ENCODE measurements at regions not wholly inside any gene's neighbourhood (a gene's known extent, or its start where the extent isn't known, plus 50 kb on each side); places are given as distances from the start of the nearest gene placed in this dataset.
"Not testable (repeated sequence)": the region's sequence is repeated elsewhere in the genome, so short reads cannot be mapped to it uniquely, and the experiment has no call there.

DNA sequence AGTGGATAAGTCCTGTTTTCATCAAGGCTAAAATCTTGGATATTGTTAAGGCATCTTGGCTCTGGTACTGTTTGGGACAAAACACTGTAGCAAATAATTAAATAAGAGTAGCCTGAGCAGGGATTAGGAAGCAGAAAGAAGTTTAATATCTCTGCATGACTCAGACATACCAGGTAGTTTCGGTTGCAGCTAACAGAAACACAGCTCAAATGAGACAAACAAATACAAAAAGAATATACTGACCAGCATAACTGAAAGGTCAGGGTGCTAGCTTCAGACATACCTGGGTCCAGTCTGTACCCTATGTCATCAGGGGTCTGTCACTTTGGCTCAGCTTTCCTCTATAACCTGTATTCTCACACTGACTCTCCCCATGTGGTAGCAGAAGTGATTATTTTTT is 156.4 kb upstream of the MAP3K1 start:
- DNase-seq (ENCODE audit: low read depth): no peak

DNA sequence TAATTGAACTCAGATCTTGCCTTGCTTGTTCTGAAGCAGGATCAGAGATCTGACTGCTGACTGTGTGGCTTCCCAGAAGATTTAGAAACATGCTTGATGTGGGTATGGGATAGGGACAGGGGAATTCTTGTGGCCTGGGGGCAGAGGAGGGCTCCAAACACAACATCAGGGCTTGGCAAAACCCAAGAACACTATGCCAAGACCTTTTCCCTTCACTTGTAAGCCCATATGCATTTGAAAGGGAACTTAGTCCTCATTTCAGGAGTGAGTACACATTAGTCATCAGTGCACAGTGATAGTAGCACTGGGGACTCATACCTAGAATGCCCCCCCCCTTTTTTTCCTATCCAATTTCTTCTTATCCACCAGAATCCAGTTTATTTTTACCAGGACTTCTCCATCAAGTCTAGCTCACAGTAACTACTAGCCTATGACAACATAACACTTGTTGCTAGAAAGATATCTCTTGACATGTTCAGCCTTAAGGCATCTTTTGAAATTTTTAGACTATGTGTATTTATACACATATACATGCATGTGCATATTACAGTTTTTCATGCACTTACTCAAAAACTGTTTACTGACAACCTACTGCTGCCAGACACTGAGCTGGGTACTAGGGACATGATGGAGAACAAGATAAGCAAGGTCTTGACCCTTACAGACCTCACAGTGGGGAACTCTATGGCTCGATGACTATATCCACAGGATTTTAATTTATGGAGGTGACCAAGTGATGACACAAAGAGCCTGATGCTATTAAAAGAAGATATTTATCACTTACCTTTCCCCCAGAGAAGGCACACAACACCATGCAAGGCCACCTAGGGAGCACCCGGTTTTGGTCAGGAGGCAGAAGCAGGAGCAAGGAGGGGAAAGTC is 158.3 kb upstream of the MAP3K1 start:
- no peak for DNase-seq (ENCODE audit: low read depth)

DNA sequence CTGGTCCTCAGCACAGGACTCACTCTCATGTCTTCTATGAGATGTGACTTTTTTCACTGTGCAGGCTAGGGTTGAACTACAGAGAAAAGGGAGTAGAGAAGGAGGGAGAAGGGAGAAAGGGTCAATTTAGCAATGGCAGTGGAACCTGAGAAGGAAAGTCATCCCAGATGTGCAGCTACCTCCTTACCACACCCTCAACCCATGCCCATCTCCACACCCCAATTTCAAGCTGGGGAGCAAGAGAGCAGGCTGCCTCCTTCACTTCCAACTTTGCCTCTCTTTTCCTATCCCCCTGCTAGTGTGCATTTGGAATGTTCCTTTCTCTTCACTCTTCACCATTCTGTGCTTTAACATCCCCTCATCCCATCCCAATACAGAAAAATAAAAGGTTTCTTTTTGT is 163.5 kb upstream of the MAP3K1 start:
- DNase-seq (ENCODE audit: low read depth): no peak

DNA sequence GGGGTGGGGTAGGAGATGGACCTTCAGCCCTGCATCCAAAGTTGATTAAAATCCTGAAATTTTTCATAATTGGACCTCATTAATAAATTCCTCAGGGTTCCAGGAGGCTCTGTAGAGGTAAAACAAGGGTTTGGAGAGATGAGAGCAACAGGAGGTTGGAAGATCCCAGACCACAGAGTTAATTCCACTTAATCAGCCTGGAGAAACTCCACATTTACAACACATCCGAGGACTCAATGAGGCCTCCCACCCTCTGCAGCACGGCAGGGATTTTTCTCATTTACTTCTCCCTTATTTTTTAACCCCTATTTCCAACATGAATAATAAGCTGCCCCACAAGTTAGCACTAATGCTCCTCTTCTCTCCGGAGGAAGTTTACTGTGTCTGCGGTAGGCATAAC is 165.0 kb upstream of the MAP3K1 start:
- no peak for DNase-seq (ENCODE audit: low read depth)

DNA sequence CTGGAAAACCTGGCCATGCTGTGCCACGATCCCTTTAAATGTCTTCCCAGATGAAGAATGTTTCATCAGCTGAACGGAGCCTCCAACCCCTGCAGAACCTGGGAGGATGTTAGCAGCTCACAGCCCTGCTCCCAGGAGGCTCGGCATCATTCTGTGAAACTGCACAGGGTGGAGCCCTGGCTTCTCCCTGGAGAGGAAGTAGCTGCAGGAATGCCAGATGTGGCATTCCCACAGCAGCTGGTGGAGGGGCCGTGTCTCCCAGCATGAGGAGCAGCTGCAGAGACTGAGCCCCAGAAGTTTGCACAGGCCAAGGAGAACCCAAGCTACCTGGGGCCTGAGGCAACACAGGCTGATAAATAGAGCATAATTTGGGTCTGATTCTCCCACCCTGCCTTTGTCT is 165.8 kb upstream of the MAP3K1 start:
- DNase-seq (ENCODE audit: low read depth): no peak

DNA sequence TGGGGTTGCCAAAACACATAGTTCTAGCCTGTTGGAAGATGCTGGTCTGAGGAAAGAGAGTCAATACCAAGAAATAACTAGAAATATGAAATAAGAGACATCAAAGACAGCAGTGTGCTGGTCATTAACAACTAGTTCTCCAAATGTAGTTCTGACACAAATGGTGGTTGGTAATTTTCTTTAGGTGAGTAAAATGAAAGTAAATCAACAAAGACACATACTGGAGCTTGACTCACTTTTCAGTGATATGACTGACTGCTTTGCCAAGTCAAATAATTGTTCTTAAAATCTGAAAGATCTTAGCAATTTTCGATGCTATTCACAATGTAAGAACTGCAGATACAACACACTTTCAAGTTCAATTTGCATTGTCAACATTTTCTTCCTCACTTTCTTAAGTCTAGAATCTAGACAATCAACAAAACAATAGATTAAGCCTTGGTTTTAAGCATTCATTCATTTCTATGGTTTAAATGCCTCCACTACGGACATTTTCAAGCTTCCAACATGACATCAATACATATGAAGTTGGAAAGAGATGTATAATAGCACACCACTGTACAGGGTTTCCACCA is 166.8 kb upstream of the MAP3K1 start:
- DNase-seq (ENCODE audit: low read depth): no peak

DNA sequence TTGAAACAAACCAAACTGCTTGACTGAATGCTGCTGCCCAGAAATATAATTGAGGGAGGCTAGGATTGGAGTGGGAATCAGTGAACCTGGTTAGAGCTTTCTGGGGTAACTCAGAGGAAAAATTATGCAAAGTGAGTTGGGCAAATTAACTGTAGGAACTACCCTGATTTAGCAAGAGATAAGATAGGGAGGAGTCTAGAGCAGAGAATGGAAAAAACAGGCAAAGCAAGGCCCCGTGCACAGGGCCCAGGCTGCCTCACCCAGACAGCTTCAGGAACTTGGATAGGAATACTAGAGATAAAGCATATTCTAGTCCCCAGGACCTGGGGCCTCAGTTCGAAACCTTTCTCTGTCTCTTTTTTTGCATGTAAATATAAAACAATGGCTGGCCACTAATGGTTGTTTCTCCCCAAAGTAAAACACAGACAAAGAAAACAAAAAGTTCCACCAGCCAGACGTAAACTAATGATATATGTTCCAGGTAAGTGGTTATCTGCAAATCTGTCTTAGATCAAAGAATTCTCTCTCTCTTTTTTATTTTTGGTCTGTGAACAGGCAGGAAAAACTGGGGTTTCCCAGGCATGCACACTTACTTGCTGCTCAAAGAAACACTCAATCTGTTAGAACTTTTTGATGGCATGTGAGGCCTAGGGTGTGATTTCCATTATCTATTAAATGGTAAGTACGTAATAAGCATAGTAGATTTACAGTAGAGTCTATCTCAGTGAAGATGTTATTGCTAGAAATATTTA is 168.1 kb upstream of the MAP3K1 start:
- no peak for DNase-seq (ENCODE audit: low read depth)

DNA sequence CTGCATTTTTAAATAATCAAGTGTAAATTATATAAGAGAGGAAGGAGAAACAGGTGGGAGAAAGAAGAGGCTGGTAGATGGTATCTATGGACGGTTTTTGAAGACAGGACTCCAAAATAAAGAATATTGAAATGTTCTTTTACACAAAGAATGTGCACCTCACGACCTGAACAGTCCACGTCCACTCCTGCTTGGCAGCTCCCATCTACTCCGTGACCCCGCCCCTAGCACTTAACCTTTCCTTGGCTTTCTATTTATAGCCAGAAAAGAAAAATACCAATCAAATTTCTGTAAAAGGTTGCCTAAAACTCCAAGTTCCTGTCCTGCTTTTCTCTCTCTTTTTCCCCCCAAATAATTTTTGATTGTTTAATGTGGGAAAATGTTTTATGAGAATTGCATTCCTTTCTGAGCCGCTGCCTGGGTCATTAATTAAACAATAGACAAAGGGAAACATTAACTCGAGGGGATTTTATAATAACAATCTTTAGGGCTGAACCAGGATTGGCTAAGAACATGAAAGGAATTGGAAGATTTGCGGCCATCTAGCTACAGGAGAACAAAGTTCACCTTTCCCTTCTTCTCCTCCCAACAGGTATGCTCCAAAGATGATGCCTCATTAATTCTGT is 173.6 kb upstream of the MAP3K1 start:
- DNase-seq (ENCODE audit: low read depth): no peak

DNA sequence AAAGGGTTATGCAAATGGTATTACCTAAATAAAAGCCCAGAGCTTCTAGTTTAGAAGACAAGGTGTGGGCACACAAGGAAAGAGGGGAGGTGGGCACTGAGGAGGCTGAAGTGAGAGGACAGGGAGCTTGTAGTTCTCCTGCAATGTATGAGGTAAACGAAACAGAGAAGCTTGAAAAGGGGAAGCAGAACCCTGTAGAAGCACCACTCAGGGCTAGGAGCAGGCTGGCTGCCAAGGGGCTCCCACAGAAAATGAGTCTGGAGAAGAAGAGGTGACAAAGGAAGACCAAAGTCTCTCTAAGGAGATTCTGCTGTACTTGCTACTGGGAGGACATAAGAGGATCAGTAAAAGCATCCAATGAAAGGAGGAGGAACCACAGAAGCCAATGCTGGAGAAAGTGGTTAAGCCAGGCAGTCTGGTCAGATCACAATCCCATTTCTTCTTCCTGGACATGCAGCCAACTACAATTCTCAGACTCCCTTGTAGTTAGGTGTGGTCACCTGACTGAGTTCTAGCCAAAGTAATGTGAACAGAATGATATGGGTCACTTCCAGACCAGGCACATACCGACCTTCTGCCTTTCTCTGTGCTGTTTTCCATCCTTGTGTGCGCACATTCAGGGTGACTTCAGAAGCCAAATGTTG is 174.5 kb upstream of the MAP3K1 start:
- DNase-seq (ENCODE audit: low read depth): no peak

DNA sequence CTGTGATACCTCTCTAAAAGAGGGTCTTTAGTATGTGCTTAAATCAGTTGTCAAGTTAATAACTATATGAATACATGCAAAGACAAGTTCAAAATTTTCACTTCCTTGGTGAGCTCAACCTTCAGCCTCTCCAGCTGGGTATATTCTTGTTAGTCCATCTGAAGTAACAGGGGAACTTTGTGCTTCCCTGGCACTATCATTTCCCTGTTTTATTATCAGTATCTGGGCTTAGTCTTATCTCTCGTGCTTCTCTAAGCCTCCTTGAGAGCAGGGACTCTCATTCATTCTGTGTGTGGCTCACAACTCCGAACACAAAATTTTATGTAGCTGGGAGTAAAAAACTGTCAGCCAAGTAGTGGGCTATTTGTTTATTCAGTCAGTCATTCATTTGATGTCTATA is 175.9 kb upstream of the MAP3K1 start:
- no peak for DNase-seq (ENCODE audit: low read depth)

DNA sequence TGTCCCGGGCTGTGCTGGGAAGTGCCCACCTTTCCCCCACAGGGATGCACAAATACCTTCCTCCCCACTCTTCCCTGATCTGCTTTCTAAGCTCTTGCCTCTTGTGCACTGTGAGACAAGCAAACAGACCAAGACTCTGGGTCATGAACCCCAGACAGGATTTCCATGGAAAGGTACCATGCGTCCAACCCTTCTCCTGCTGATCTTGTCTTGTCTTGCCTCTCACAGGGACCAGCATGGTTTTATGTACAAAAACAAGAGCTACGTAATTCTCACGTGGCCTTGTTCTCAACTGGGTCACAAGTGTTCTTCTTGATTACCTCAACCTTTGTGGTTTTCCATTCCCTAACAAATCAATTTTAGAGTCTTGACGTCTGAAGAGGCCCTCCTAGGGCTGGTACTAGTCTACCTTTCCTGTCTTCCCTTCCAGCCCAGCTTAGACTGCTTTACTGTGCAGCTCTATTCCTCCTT is 176.5 kb upstream of the MAP3K1 start:
- DNase-seq (ENCODE audit: low read depth): no peak

DNA sequence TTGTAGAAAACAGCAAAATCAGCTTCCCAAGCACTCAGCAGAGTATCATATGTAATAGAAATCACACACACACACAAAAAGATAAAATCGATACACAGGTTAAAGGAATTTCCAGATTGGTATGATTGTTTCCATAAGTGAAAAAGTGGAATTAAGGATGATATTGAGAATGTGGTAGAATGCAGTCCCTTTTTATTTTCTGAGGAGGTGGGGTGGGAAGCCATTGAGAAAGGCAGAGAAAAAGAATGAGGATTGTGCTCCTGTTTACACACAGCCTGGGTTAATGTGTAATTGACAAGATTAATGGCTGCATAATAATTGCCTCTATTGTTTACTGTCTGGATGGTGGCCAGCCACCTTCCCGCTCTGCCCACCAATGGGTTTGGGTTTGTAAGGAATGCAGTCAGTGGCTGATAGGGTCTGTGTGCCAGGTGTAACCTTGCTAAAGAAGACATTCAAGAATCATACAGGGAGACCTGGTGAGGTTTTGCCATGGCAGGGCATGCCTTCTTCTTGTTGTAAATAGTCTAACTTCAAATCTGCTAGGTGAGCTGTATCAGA is 177.2 kb upstream of the MAP3K1 start:
- DNase-seq (ENCODE audit: low read depth): no peak

DNA sequence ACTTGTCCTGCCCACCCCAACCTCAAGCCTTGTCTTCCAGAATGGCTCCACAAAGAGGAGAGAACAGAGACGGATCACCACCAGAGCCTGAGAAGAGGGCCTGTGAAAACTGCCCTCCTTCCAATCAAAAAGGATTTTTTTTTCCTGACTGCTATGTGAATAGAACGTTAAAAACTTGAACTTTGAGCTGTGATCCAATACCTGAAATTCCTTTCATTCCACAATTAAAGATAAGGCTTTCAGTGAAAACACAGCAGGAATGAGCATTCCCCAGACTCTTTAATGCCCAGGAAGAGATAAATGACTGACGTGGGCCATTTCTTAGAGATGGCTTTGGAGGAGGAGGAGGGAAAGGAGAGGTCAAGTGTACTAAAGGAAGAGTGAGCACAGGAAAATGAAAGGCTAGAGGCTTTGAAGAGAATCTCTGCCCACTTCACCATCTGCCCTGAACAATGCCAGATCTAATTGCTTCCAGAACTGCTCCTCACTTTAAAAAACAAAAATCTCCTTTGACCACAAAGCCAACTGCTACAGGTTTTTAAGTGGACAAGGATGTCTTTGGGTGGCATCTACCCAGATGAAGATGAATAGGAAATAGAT is 177.9 kb upstream of the MAP3K1 start:
- no peak for DNase-seq (ENCODE audit: low read depth)

DNA sequence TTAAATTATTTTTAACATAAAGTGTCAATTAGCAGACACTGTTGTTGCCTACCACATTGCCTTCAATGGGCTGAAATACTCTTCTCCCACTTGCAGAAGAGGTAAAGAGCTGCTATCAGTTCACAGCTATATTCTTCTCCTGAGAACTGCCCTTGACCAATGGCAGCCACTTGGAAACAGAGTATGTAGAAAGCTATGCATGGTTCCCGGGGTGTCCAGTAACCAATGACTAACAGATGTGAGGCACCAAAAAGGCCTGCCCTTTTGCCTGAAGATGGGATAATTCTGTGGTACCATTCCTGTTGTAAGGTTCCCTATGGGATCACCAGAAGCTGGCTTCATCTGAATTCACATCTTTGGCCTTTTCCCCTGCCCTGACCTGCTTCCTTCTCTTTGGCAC is 181.4 kb upstream of the MAP3K1 start:
- DNase-seq (ENCODE audit: low read depth): no peak

DNA sequence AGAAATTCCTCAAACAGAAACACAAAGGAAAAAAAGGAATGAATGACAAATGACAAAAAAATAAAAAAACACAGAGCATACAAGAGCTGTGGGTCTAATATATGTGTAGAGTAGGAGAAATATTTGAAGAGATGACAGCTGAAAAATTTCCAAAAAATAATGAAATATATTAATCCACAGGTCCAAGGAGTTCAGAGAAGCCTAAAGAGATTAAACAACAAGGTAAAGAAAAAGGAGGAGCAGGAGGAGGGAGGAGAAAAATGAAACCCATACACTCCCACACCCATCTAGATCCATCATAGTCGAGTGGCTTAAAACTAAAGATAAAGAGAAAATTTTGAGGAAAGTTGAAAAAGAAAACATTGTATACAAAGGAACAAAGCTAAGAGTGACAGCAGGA is 182.4 kb upstream of the MAP3K1 start:
- DNase-seq (ENCODE audit: low read depth): no peak

DNA sequence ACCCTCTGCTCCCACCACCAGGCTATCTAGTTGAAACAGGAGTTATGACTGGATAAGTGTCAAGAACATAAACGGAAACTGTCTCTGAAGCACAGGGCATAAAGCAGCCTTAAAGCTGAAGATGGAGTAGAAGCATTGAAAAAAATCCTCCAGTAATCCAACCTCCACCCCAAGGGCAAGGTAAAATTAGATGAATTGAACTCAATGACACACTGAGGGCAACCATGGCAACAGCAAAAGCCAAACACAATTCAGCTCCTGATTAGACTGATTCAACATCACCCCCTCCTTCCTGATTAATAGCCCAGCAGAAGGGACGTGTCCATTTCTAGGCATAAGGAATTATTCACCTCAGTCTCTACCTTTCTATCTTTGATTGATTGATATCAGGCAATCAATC is 183.2 kb upstream of the MAP3K1 start:
- no peak for DNase-seq (ENCODE audit: low read depth)

DNA sequence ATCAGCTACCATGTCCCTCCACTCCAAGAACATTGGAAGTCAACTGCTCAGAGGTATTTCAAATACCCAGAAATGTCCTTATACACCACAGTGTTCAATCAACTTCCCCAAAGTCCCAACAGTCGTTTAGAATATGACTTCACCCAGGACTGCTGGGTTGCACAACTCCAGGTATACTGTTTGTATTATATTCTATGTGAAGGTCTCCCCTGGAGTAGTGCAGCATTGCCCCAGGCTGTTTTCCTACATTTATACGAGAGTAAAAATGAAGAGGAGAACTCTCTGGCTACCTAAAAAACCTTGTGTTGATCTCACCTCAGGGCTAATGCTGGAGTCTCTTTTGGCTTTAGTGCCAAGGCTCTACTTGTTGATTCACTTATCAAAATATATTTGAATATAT is 183.6 kb upstream of the MAP3K1 start:
- DNase-seq (ENCODE audit: low read depth): no peak

DNA sequence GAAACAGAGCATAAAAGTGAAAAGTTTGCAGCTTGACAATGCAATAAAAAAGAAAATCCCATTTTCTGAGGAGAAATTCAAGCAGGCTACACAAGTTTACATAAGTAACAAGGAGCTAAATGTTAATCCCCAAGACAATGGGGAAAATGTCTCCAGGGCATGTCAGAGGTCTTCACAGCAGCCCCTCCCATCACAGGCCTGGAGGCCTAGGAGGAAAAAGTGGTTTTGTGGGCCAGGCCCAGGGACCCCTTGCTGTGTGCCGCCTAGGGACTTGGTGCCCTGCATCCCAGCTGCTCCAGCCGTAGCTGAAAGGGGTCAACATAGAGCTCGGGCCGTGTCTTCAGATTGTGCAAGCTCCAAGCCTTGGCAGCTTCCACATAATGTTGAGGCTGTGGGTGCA is 186.7 kb upstream of the MAP3K1 start:
- not testable (repeated sequence) for DNase-seq (ENCODE audit: low read depth)

DNA sequence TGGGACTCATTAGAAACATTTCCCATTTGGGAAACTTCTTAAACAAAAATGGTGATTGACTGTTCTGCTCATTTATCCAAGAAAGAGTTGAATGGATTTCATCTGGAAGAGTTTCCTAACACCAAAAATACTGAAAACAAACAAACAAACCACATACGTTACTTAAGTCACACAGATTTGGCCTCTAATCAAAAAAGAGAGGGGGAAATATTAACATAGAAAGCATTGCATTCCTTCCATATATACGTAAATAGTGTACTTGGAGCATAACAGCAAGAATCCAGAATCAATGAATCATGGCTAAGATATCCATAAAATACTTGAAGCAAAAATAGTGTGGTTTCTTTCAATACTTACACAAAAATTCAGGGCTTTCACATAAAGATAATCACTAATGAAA is 189.8 kb upstream of the MAP3K1 start:
- DNase-seq (ENCODE audit: low read depth): no peak

DNA sequence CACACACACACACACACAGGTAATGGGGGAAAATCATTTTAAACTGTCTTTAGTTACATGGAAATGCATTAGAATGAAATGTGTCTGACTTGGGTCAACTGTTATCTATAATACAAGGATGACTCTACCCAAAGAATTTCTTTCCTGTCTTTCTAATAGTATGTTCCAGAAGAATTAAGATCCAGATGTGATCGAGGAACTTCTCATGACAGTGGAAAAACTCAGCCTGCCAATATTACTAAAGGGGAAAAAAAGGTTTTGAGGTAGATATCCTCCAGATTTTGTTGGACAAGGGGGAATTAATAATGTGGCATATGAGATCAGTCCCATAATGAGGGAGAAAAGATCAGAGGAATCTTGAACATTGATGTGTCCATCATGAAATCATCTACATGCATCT is 190.6 kb upstream of the MAP3K1 start:
- DNase-seq (ENCODE audit: low read depth): no peak

DNA sequence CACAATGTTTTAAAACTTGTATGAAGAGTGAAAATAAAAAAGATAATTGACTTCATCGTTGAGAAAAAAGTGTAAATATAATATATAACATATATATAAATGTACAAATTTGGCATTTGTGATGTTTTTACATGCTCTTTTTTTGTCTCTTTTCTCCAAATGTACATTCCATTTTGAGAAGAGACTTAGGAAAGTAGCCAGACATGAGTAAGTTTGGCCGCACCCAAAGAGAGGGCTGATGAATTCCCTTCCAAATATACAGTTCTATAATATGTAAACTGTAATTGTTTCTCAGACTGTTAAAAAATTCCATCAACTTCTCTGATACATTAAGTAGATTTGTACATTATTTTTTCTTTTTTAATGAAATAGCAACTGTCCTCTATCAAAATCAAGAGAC is 193.2 kb upstream of the MAP3K1 start:
- DNase-seq (ENCODE audit: low read depth): no peak
